ENCODE measurements at regions not wholly inside any gene's neighbourhood (a gene's known extent, or its start where the extent isn't known, plus 50 kb on each side); places are given as distances from the start of the nearest gene placed in this dataset.

DNA sequence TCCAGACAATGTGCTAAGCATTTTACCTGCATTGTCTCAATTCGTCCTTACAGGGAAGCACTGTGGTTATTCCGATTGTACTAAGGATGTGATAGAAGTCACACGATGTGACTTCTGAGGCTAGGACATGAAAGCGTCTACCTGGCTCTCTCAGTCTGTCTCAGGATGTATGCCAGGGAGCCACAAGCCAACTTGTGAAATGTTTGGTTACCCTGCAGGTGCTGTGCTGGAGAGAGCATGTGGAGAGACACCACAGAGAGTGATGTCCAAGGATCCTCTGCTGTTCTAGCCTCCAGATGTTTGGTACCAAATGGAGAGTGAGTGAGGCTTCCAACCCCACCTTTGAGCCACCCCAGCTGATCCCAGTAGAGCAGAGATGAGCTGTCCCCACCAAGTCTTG lies 120.1 kb upstream of the IL12B start:
- DNase-seq (ENCODE audit: low spot score) = no peak
- intact Hi-C loops (cut with DNase I) = no loop called here

DNA sequence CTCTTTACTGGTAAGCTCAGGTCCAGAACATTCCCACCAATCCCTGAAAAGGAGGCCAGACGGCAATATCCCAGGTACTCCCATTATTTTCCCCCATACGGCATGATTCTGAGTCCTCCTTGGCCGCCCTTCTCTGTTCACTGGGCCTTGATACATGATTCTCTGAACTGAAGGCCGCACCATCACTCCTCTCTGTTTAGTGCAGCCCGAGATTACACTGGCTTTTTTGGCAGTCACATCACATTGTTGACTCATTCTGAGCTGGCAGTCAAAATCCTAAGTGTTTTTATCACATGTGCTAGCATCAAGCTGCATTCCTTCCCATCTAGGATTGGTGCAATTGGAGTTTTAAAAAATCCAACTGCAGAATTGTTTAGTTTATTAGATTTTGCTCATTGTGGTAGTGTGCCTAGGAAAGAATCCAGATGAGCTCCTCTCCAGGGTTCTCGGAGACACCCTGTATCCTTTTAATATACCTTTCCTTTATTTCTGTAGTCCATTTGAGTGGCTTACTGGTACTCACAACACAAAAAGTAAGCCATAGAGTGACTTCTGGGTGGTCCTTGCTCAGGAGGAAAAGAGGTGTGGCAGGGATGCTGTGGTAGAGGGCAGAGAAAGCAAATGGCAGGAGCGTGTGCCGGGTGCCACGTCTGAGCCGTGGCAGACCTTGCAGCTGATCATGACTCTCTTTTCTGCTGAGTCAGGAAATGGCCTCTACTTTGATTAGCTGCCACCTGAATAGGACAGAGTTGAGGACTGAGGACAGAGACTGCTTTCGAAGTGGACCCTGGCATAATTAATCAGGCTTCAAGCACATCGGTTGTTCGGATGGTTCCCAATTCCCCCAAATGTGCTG lies 121.1 kb upstream of the IL12B start:
- DNase-seq (ENCODE audit: low spot score) = no peak
- intact Hi-C loops (cut with DNase I) = loop anchor here in 1 of 2 donors (1.0 kb wide), 1 partner anchor 39 kb away; no protein-coding TSS in a partner anchor

DNA sequence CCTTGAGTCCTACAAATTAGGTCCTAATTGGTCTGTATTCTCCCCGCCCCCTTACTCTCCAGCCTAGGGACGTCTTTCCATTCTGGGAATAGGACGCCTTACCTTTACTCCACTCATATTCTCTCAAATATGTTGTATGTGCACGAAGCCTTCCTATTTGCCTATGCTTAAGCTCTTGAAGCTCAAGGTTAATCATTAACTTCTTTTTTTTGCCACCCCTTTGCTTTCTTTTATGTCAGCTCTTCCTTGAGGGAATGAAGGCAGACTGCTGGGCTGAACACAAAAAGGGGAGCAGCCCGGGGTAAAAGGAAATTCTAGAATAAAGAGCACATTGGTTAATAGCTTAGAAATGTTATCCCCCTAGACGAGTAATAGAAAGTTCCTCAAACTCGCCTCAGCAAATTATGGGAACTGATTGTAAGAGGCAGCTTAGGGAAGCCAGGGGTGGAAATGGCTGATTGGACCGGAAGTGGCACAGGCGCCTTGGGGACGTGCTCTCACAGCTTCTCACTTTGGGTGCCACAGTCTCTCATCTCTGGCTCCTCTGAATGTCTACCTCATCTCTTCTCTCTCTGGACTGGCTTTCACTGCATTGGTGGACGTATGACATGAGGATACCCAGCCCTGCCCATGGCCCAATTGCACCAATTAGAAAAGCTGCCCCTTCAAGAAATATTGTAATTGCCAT lies 122.3 kb upstream of the IL12B start:
- intact Hi-C loops (cut with DNase I) = loop anchor here in 1 of 2 donors (1.0 kb wide), 1 partner anchor 38 kb away; no protein-coding TSS in a partner anchor
- DNase-seq (ENCODE audit: low spot score) = no peak

DNA sequence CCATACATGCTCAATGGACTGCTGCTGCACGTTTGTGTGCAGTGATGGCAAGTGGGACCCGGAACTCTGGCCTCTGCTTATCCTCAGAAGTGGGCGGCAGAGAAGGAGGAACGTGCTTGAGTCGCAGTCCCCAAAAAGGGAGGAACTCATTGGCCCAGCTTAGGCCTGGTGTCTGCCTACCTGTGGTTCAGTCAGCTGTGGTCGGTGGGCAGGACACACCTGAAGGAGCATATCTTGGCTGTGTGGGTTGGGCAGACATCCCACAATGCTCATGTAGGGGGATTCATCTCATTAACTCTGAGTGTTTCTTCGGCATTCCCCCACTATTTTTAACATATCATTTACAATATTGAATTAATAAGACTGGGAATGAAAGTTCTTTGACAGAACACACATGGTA lies 122.9 kb upstream of the IL12B start:
- no peak for DNase-seq (ENCODE audit: low spot score)
- intact Hi-C loops (cut with DNase I) = no loop called here

- DNase-seq (ENCODE audit: low spot score) = no peak
- intact Hi-C loops (cut with DNase I) = no loop called here
Measured at GRCh38 chr5:159456261-159456660, 126.0 kb upstream of the IL12B start.

- no peak for DNase-seq (ENCODE audit: low spot score)
- intact Hi-C loops (cut with DNase I) = no loop called here
Measured at GRCh38 chr5:159456722-159457465, 126.6 kb upstream of the IL12B start.

GRCh38 chr5:159458217-159458711 lies 128.0 kb upstream of the IL12B start:
- no peak for DNase-seq (ENCODE audit: low spot score)
- intact Hi-C loops (cut with DNase I) = no loop called here

- no peak for DNase-seq (ENCODE audit: low spot score)
- intact Hi-C loops (cut with DNase I) = no loop called here
Measured at GRCh38 chr5:159459132-159459627, 128.9 kb upstream of the IL12B start.

DNA sequence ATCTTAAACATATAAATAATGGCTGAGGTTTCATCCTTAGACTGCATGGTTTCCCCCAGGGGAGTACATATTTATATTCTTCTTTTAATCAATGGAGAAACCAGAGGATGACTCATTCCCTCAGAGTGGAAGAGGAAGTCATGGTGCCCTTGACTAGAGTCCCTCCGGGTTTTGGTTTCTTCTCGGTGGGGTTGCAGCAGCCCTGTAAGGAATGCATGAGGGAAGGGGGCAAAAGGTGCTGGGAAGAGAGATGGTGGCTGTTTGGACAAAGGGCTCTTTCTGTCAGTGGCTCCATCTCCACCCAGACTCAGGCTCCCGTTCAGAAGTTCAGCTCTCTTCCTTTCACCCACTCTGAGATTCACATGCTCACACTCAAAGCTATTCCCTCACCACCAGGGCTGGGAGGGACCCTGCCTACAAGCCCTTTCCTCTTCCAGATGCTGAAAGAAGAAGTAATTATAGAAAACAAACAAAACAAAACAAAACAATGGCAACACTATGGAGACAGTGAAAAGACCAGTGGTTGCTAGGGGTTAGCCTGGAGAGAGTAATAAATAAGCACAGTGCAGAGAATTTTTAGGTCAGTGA lies 129.8 kb upstream of the IL12B start:
- intact Hi-C loops (cut with DNase I) = no loop called here
- DNase-seq (ENCODE audit: low spot score) = no peak

- no peak for DNase-seq (ENCODE audit: low spot score)
- intact Hi-C loops (cut with DNase I) = no loop called here
Measured at GRCh38 chr5:159463590-159464321, 133.5 kb upstream of the IL12B start.

GRCh38 chr5:159465604-159466003 lies 135.3 kb upstream of the IL12B start:
- intact Hi-C loops (cut with DNase I) = no loop called here
- DNase-seq (ENCODE audit: low spot score) = no peak

DNA sequence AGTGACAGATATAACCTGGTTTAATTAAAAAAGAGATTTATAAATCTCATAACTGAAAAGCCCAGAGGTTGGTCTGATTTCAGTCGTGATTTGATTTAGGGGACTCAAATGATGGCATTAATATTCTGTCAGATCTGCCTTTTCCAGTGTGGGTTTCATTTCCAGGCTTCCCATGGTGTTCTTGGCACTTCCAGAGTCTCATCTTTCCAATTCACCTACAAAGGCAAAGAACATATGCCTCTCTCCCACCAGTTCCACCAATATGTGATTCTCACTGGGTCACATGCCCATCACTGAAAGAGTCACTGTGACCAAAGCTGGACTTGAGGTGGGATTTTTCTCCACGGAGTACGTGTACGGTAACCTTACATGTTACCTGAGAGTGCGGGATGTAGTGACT lies 137.4 kb upstream of the IL12B start:
- intact Hi-C loops (cut with DNase I) = no loop called here
- DNase-seq (ENCODE audit: low spot score) = no peak

- DNase-seq (ENCODE audit: low spot score) = no peak
- intact Hi-C loops (cut with DNase I) = no loop called here
Measured at GRCh38 chr5:159469496-159470372, 139.4 kb upstream of the IL12B start.

- intact Hi-C loops (cut with DNase I) = no loop called here
- no peak for DNase-seq (ENCODE audit: low spot score)
Measured at GRCh38 chr5:159471904-159472303, 141.6 kb upstream of the IL12B start.

DNA sequence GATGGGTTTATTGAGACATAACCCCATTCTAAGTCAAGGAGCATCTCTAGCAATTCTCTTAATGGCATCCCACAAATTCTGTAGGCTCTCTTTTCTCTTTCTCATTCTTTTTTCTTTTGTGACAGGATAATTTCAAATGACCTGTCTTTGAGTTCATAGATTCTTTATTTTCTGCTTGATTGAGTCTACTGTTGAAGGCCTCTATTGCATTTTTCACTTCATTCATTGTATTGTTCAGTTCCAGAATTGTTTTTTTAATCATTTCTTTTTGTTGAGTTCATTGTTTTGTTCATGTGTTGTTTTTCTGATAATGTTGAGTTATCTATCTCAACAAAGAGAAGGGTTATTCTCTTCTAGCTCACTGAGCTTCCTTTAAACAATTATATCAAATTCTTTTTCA lies 144.7 kb upstream of the IL12B start:
- no peak for DNase-seq (ENCODE audit: low spot score)
- intact Hi-C loops (cut with DNase I) = no loop called here

DNA sequence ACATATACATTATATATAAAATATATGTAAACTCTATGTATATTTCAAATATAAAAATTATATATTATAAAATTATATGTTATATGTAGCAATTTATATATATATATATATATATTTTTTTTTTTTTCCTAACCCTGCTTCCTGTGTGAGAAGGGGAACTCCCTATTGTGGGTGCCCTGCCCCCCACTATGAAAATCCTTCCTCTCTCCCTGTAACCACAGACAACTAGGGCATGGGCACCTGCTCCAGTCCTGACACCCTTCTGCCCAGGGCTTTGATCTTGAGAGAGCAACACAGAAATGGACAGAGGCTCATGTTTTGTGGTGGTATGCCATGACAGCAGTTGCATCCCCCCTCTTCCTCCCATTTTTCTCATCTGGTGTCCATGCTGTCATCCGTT lies 148.7 kb upstream of the IL12B start:
- intact Hi-C loops (cut with DNase I) = no loop called here
- DNase-seq (ENCODE audit: low spot score) = no peak

DNA sequence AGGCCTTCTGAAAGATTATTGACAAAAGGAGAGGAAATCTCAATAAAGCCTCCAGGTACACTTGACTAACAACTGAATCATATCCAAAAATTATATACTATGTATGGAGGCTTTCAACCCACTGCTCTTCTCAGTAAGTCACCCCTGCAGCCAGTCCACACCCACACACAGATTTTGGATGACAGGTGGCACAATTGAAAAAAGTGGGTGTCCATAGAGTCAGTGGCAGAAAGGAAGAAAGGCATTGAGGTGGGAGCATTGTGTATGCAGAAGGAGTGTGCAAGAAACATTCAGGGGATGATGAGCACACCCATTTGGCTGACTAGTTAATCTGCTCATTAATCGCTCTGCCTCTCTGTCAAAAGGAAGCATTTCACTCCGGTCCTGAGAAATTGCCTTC lies 150.6 kb upstream of the IL12B start:
- intact Hi-C loops (cut with DNase I) = no loop called here
- DNase-seq (ENCODE audit: low spot score) = no peak

DNA sequence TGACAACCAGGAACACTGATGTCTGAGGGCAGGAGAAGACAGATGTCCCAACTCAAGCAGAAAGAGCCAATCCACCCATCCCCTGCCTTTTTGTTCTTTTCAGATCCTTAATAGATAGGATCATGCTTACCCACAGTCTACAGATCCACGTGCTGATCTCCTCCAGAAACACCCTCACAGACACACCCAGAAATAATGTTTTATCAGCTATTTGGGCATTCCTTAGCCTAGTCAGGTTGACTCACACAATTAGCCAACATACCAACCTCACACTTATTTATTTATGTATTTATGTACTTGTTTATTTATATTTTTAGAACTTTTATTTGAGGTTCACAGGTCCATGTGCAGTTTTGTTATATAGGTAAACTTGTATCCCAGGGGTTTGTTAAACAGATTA lies 151.5 kb upstream of the IL12B start:
- DNase-seq (ENCODE audit: low spot score) = no peak
- intact Hi-C loops (cut with DNase I) = no loop called here
